Natural killer cell (primary cell): ENCODE measurements at regions not wholly inside any gene's neighbourhood (a gene's known extent, or its start where the extent isn't known, plus 50 kb on each side); places are given as distances from the start of the nearest gene placed in this dataset.

ENCODE experiments used
- ATAC-seq, 3 donors: fragments of 150-1000 bp in 2 of 3; fragments of 200-7000 bp in 1 of 3; cut with Tn5 transposase; 1 replicate in 1 of 3; 2 replicates in 2 of 3; pipeline ENCODE4 v1.10.0; 2021; ENCODE audit warnings: mild to moderate bottlenecking in 2 of 3, moderate library complexity in 2 of 3
- DNase-seq, 2 donors: peaks; one replicate each; pipeline versions ENCODE4 v3.0.0 to v3.0.0-alpha.2; 2013 to 2021; ENCODE audit warnings: mixed read lengths in 1 of 2
- H3K27ac ChIP-seq: one replicate; pipeline ENCODE4 v1.5.1; 2013; ENCODE audit warnings: mild to moderate bottlenecking, low read length
- H3K27me3 ChIP-seq: one replicate; pipeline ENCODE4 v1.6.1; 2013; ENCODE audit warnings: low read length; ENCODE audit not compliant: control insufficient read depth, insufficient read depth
- H3K36me3 ChIP-seq: one replicate; pipeline ENCODE4 v1.6.1; 2013; ENCODE audit warnings: low read length; ENCODE audit not compliant: control insufficient read depth, insufficient read depth
- H3K4me1 ChIP-seq: one replicate; pipeline ENCODE4 v1.6.1; 2013; ENCODE audit warnings: low read length; ENCODE audit not compliant: control insufficient read depth, insufficient read depth
- H3K4me3 ChIP-seq: one replicate; pipeline ENCODE4 v1.5.1; 2013; ENCODE audit warnings: low read length
- H3K9me3 ChIP-seq: one replicate; pipeline ENCODE4 v1.6.1; 2013; ENCODE audit warnings: low read length; ENCODE audit not compliant: control insufficient read depth, insufficient read depth
- H3K27ac Mint-ChIP-seq, 2 donors: one replicate each; pipeline ENCODE4 v1.8.0; 2022; ENCODE audit warnings: mild to moderate bottlenecking in 2 of 2, mixed read lengths in 2 of 2, moderate library complexity in 1 of 2
- H3K27me3 Mint-ChIP-seq, 2 donors: one replicate each; pipeline ENCODE4 v1.8.0; 2022; ENCODE audit warnings: low read depth in 2 of 2, mixed read lengths in 2 of 2
- H3K36me3 Mint-ChIP-seq: one replicate; pipeline ENCODE4 v1.8.0; 2022; ENCODE audit warnings: mixed read lengths
- H3K4me1 Mint-ChIP-seq, 2 donors: one replicate each; pipeline ENCODE4 v1.8.0; 2022; ENCODE audit warnings: mixed read lengths in 2 of 2
- H3K4me3 Mint-ChIP-seq: one replicate; pipeline ENCODE4 v1.8.0; 2022; ENCODE audit warnings: mild to moderate bottlenecking, moderate library complexity, mixed read lengths
- H3K9me3 Mint-ChIP-seq, 2 donors: one replicate each; pipeline ENCODE4 v1.8.0; 2022; ENCODE audit warnings: mixed read lengths in 2 of 2
- CTCF ChIP-seq: fragments of 200-600 bp; IDR thresholded peaks from one replicate; pipeline ENCODE4 v1.8.0; 2022; ENCODE audit warnings: antibody characterized with exemption
- WGBS: methylation state at CpG from one replicate; pipeline ENCODE4 v1.1.7; 2013; ENCODE audit warnings: missing lambda C conversion rate; ENCODE audit not compliant: insufficient coverage; 5-methylcytosine and 5-hydroxymethylcytosine counted together
- intact Hi-C: fragments of 100-400 bp; cut with micrococcal nuclease; formaldehyde crosslinking; loops from one replicate; pipeline ENCODE4 v1.14.2; 2022

GRCh38 chr10:55378196-55378595, 577.2 kb upstream of the PCDH15 start:
- Histone ChIP-seq H3K4me3 (no peak overlapping the region), H3K4me1 (no peaks in the 10 kb centered on the region), H3K27me3 (no peaks in the 10 kb centered on the region), H3K9me3 (no peaks in the 10 kb centered on the region), H3K36me3 (no peaks in the 10 kb centered on the region), H3K27ac (no peak overlapping the region)
- no peak for DNase-seq
- 80% methylated on average over 1 of the region's 1 CpG for WGBS
- no peaks in the 10 kb centered on the region for H3K4me1 Mint-ChIP-seq
- H3K36me3 Mint-ChIP-seq: no peaks in the 10 kb centered on the region
- peaks cover 10 to 13% of the 10 kb centered on the region in 2 donors for H3K9me3 Mint-ChIP-seq
- no peak for TF ChIP-seq CTCF
- intact Hi-C loops: no loop called here
- no peak overlapping the region for H3K27ac Mint-ChIP-seq
- no peak overlapping the region for H3K4me3 Mint-ChIP-seq
- no peak for ATAC-seq
- H3K27me3 Mint-ChIP-seq: no peaks in the 10 kb centered on the region

- Histone ChIP-seq H3K4me1 (no peaks in the 10 kb centered on the region), H3K27me3 (no peaks in the 10 kb centered on the region), H3K9me3 (no peaks in the 10 kb centered on the region), H3K36me3 (no peaks in the 10 kb centered on the region), H3K4me3 (no peak overlapping the region), H3K27ac (no peak overlapping the region)
- no peak for DNase-seq
- 68% methylated on average over 2 of the region's 2 CpGs for WGBS
- no peak for TF ChIP-seq CTCF
- intact Hi-C loops: no loop called here
- H3K9me3 Mint-ChIP-seq: peaks cover 13 to 17% of the 10 kb centered on the region in 2 donors
- no peak overlapping the region for H3K27ac Mint-ChIP-seq
- no peaks in the 10 kb centered on the region for H3K27me3 Mint-ChIP-seq
- H3K4me3 Mint-ChIP-seq: no peak overlapping the region
- H3K36me3 Mint-ChIP-seq: peaks cover 7% of the 10 kb centered on the region
- no peak for ATAC-seq
- H3K4me1 Mint-ChIP-seq: no peaks in the 10 kb centered on the region
These were observed 573.9 kb upstream of the PCDH15 start for GRCh38 chr10:55374917-55375316.

- H3K4me1 ChIP-seq: no peaks in the 10 kb centered on the region
- Mint-ChIP-seq H3K4me3 (no peak overlapping the region), H3K36me3 (peaks cover 7% of the 10 kb centered on the region), H3K27ac (no peak overlapping the region), H3K27me3 (no peaks in the 10 kb centered on the region), H3K9me3 (peaks cover 12 to 16% of the 10 kb centered on the region in 2 donors), H3K4me1 (no peaks in the 10 kb centered on the region)
- no peak overlapping the region for H3K27ac ChIP-seq
- no peak for ATAC-seq
- H3K27me3 ChIP-seq: no peaks in the 10 kb centered on the region
- intact Hi-C loops: no loop called here
- no peaks in the 10 kb centered on the region for H3K9me3 ChIP-seq
- no peaks in the 10 kb centered on the region for H3K36me3 ChIP-seq
- no peak for DNase-seq
- no peak for TF ChIP-seq CTCF
- no peak overlapping the region for H3K4me3 ChIP-seq
These were observed 573.0 kb upstream of the PCDH15 start for GRCh38 chr10:55374060-55374459.

- intact Hi-C loops: no loop called here
- H3K27ac ChIP-seq: no peak overlapping the region
- no peak overlapping the region for H3K4me3 Mint-ChIP-seq
- H3K4me1 ChIP-seq: no peaks in the 10 kb centered on the region
- no peak overlapping the region for H3K27ac Mint-ChIP-seq
- no peak for TF ChIP-seq CTCF
- H3K9me3 ChIP-seq: no peaks in the 10 kb centered on the region
- H3K4me3 ChIP-seq: no peak overlapping the region
- no peaks in the 10 kb centered on the region for H3K27me3 Mint-ChIP-seq
- no peak for DNase-seq
- no peaks in the 10 kb centered on the region for H3K4me1 Mint-ChIP-seq
- ATAC-seq: no peak
- H3K36me3 Mint-ChIP-seq: peaks cover 7% of the 10 kb centered on the region
- peaks cover 9 to 14% of the 10 kb centered on the region in 2 donors for H3K9me3 Mint-ChIP-seq
- H3K27me3 ChIP-seq: no peaks in the 10 kb centered on the region
- WGBS: 88% methylated on average over 1 of the region's 1 CpG
- no peaks in the 10 kb centered on the region for H3K36me3 ChIP-seq
These were observed 568.8 kb upstream of the PCDH15 start for GRCh38 chr10:55369670-55370420.
